ENCODE measurements at regions not wholly inside any gene's neighbourhood (a gene's known extent, or its start where the extent isn't known, plus 50 kb on each side); places are given as distances from the start of the nearest gene placed in this dataset.

DNA sequence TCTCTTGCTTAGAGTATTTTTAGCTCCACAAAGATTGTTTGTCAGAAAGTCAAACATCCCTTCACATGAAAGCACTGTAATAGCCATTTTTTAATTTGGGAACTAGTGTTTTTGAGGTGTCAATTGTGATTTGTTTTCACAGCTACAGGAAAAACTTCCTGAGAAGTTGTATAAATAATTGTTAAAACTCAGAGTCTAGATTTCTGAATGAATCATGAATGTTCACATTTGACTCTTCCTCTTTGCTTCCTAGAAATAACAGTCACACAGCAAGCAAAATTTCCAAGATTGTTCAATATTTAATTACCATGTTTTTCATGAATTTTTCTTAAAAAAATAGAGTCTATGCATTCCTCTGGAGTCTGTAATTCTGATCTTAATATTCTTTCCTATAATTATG, 156.9 kb upstream of the SLC7A11 start:
- TF ChIP-seq, protein P1, sequence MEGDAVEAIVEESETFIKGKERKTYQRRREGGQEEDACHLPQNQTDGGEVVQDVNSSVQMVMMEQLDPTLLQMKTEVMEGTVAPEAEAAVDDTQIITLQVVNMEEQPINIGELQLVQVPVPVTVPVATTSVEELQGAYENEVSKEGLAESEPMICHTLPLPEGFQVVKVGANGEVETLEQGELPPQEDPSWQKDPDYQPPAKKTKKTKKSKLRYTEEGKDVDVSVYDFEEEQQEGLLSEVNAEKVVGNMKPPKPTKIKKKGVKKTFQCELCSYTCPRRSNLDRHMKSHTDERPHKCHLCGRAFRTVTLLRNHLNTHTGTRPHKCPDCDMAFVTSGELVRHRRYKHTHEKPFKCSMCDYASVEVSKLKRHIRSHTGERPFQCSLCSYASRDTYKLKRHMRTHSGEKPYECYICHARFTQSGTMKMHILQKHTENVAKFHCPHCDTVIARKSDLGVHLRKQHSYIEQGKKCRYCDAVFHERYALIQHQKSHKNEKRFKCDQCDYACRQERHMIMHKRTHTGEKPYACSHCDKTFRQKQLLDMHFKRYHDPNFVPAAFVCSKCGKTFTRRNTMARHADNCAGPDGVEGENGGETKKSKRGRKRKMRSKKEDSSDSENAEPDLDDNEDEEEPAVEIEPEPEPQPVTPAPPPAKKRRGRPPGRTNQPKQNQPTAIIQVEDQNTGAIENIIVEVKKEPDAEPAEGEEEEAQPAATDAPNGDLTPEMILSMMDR (IDR thresholded peaks at IDR 0.05), result no peak
- no peak for TF ChIP-seq POLR2A (IDR thresholded peaks at IDR 0.05)

All from uterus (tissue), 2 donors.